ENCODE measurements at regions not wholly inside any gene's neighbourhood (a gene's known extent, or its start where the extent isn't known, plus 50 kb on each side); places are given as distances from the start of the nearest gene placed in this dataset.
A peak's percentile ranks its signal among the peaks of the same experiment; 100 is the strongest.

- Histone ChIP-seq H4K20me1 (ENCODE audit: insufficient read depth, low read length, poor library complexity, severe bottlenecking) (no peaks in the 10 kb centered on the region), H3K27me3 (ENCODE audit: insufficient read depth, low read length, poor library complexity, severe bottlenecking) (no peaks in the 10 kb centered on the region), H3K4me1 (ENCODE audit: insufficient read depth, low read length, poor library complexity, severe bottlenecking) (peaks cover 68% of the 10 kb centered on the region), H2AFZ (ENCODE audit: low read length) (no peak overlapping the region), H3K9ac (ENCODE audit: low read depth, low read length, poor library complexity, severe bottlenecking) (peak overlapping the region; percentile 36), H3K79me2 (ENCODE audit: insufficient read depth, low read length) (no peaks in the 10 kb centered on the region), H3K9me3 (ENCODE audit: insufficient read depth, low read depth, low read length) (no peaks in the 10 kb centered on the region), H3F3A (ENCODE audit: low read depth) (no peaks in the 10 kb centered on the region; the same call in 1 of the 2 replicates), H3K4me3 (ENCODE audit: low read length, poor library complexity, severe bottlenecking) (no peak overlapping the region), H3K36me3 (ENCODE audit: insufficient read depth, low read length) (no peaks in the 10 kb centered on the region), H3K4me2 (ENCODE audit: low read depth, low read length, poor library complexity, severe bottlenecking) (no peak overlapping the region), H3K9me2 (replicated peaks; ENCODE audit: low read depth, low read length) (no peaks in the 10 kb centered on the region)
- no peak for TF ChIP-seq EZH2phosphoT487 (IDR thresholded peaks at IDR 0.05; ENCODE audit: borderline replicate concordance)
- TF ChIP-seq CTCF (conservative IDR thresholded peaks at IDR 0.05; ENCODE audit: low read length) = no peak
Measured at GRCh38 chr9:759541-759940, 82.0 kb upstream of the DMRT1 start.

DNA sequence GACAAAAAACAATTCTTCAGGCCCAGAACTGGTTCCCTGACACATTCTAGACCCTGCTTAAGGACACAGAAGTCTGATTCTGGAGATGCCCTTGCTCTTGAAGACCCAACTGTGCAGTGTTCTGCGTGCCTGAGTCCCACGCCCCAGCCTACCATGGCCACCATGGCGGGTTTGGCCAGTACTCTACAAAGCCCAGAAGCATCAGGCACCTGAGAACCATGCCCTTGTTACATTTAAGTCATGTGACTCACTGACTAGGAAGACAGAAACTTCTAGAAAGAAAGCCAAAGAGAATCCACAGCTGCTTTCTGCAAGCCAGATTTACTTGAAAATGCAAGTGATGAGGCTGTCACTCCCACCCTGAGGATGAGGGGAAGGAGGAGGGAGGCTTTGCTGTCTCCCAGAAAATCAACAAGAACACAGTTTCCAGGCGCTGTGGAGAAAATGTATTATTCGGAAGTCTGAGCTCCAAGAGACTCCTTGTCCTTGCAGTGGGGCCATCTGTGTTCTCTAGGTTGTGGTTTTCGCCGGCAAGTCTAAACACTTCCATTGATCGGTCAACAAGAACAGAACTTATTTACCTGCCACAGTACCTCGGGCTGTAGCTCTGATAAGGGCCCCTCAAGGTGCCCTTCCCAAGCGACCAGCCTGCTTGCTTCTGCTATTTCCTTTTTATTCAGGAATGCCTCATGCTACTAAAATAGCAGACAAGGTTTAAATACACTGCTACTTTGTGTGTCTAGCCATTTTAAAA, 81.3 kb upstream of the DMRT1 start:
- Histone ChIP-seq H3K9me3 (ENCODE audit: insufficient read depth, low read depth, low read length) (no peaks in the 10 kb centered on the region), H3F3A (ENCODE audit: low read depth) (no peaks in the 10 kb centered on the region; the same call in 1 of the 2 replicates), H3K27me3 (ENCODE audit: insufficient read depth, low read length, poor library complexity, severe bottlenecking) (no peaks in the 10 kb centered on the region), H3K4me1 (ENCODE audit: insufficient read depth, low read length, poor library complexity, severe bottlenecking) (peaks cover 62% of the 10 kb centered on the region), H3K79me2 (ENCODE audit: insufficient read depth, low read length) (no peaks in the 10 kb centered on the region), H3K36me3 (ENCODE audit: insufficient read depth, low read length) (no peaks in the 10 kb centered on the region), H3K9me2 (replicated peaks; ENCODE audit: low read depth, low read length) (no peaks in the 10 kb centered on the region), H3K4me3 (ENCODE audit: low read length, poor library complexity, severe bottlenecking) (no peak overlapping the region), H4K20me1 (ENCODE audit: insufficient read depth, low read length, poor library complexity, severe bottlenecking) (no peaks in the 10 kb centered on the region), H2AFZ (ENCODE audit: low read length) (peak overlapping the region; percentile 25; the same call in 1 of the 2 replicates), H3K9ac (ENCODE audit: low read depth, low read length, poor library complexity, severe bottlenecking) (peak overlapping the region; percentile 19), H3K4me2 (ENCODE audit: low read depth, low read length, poor library complexity, severe bottlenecking) (peak overlapping the region; percentile 41)
- TF ChIP-seq EZH2phosphoT487 (IDR thresholded peaks at IDR 0.05; ENCODE audit: borderline replicate concordance) = no peak
- TF ChIP-seq CTCF (conservative IDR thresholded peaks at IDR 0.05; ENCODE audit: low read length) = no peak

- TF ChIP-seq EZH2phosphoT487 (IDR thresholded peaks at IDR 0.05; ENCODE audit: borderline replicate concordance) = no peak
- TF ChIP-seq CTCF (conservative IDR thresholded peaks at IDR 0.05; ENCODE audit: low read length) = no peak
- no peaks in the 10 kb centered on the region for H3F3A ChIP-seq (ENCODE audit: low read depth)
- peaks cover 50% of the 10 kb centered on the region for H3K4me1 ChIP-seq (ENCODE audit: insufficient read depth, low read length, poor library complexity, severe bottlenecking)
- H3K4me2 ChIP-seq (ENCODE audit: low read depth, low read length, poor library complexity, severe bottlenecking) = peak overlapping the region; percentile 41
- no peaks in the 10 kb centered on the region for H3K9me2 ChIP-seq (replicated peaks; ENCODE audit: low read depth, low read length)
- no peak overlapping the region for H3K9ac ChIP-seq (ENCODE audit: low read depth, low read length, poor library complexity, severe bottlenecking)
- no peak overlapping the region for H3K4me3 ChIP-seq (ENCODE audit: low read length, poor library complexity, severe bottlenecking)
- no peaks in the 10 kb centered on the region for H3K27me3 ChIP-seq (ENCODE audit: insufficient read depth, low read length, poor library complexity, severe bottlenecking)
- no peaks in the 10 kb centered on the region for H4K20me1 ChIP-seq (ENCODE audit: insufficient read depth, low read length, poor library complexity, severe bottlenecking)
- no peaks in the 10 kb centered on the region for H3K9me3 ChIP-seq (ENCODE audit: insufficient read depth, low read depth, low read length)
- H3K36me3 ChIP-seq (ENCODE audit: insufficient read depth, low read length) = no peaks in the 10 kb centered on the region
- H2AFZ ChIP-seq (ENCODE audit: low read length) = peak overlapping the region; percentile 25
- no peaks in the 10 kb centered on the region for H3K79me2 ChIP-seq (ENCODE audit: insufficient read depth, low read length)
Measured at GRCh38 chr9:761176-761792, 80.2 kb upstream of the DMRT1 start.
